ENCODE measurements at regions not wholly inside any gene's neighbourhood (a gene's known extent, or its start where the extent isn't known, plus 50 kb on each side); places are given as distances from the start of the nearest gene placed in this dataset.
"Not testable (repeated sequence)": the region's sequence is repeated elsewhere in the genome, so short reads cannot be mapped to it uniquely, and the experiment has no call there.

GRCh38 chr1:143805374-143805773, 166.4 kb downstream of the FAM72C start:
- not testable (repeated sequence) for H3K27me3 ChIP-seq (ENCODE audit: insufficient read depth, poor library complexity, severe bottlenecking); H3K4me1 ChIP-seq (ENCODE audit: insufficient read depth, poor library complexity, severe bottlenecking); H3K36me3 ChIP-seq (ENCODE audit: low read depth); DNase-seq (ENCODE audit: low spot score); H3K4me3 ChIP-seq (ENCODE audit: severe bottlenecking); H3K9me3 ChIP-seq (ENCODE audit: severe bottlenecking); H3K27ac ChIP-seq (ENCODE audit: poor library complexity, severe bottlenecking)
- peak; percentile 32 for ATAC-seq (ENCODE audit: low read depth)

DNA sequence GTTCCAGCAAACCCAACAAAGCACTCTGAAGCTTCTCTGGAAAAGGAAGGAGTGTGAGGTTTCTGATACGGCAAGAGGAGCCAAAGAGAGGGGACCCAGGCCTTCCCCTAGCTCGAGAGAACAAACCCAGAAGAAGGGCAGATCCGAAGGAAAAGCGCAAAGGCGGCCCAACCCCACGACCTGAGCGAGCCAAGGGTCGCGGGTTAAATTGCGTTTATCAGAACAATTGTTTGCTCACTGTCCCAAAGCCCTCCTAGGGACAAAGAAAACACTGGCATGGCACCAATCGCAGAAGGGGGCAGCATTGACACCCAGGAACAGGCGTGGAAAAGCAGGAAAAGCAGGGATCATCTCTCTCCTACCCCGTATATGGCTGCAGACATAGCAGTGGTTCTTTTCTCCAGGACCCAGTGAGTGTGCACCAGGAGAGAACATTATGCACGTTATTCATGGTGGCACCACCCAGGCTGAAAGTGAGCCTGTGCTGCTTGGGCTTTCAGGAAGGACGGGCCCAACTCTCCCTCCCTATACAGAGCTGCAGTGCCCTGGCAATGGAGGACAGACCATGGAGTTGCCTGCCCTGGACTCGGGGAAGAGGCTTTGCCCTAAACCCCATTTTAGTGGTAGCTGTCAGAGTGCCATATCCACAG, 167.0 kb downstream of the FAM72C start:
- not testable (repeated sequence) for H3K36me3 ChIP-seq (ENCODE audit: low read depth); H3K4me1 ChIP-seq (ENCODE audit: insufficient read depth, poor library complexity, severe bottlenecking); DNase-seq (ENCODE audit: low spot score); H3K27ac ChIP-seq (ENCODE audit: poor library complexity, severe bottlenecking); H3K9me3 ChIP-seq (ENCODE audit: severe bottlenecking); H3K4me3 ChIP-seq (ENCODE audit: severe bottlenecking); H3K27me3 ChIP-seq (ENCODE audit: insufficient read depth, poor library complexity, severe bottlenecking)
- peak; percentile 68 for ATAC-seq (ENCODE audit: low read depth)

DNA sequence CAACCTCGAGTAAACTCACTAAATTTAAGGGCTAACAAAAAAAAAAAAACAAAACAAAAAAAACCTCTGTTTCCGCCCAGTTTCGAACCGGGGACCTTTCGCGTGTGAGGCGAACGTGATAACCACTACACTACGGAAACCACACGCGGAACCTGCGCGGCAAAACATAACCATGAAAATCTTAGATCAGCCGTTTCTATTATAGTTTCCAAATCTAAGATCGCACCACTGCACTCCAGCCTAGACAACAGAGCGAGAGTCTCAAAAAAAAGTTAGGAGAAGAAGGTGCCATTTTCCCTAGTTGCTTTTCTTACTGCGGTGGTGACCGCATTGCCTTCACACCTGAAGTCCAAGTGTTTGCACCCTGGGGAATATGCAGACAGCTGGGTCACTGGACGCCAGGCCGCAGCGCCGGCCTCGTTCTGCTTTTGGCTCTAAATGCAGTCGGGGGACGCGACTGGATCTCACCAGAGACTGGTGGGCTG, 167.8 kb downstream of the FAM72C start:
- not testable (repeated sequence) for H3K36me3 ChIP-seq (ENCODE audit: low read depth); H3K9me3 ChIP-seq (ENCODE audit: severe bottlenecking); H3K4me1 ChIP-seq (ENCODE audit: insufficient read depth, poor library complexity, severe bottlenecking); H3K27ac ChIP-seq (ENCODE audit: poor library complexity, severe bottlenecking); DNase-seq (ENCODE audit: low spot score); H3K27me3 ChIP-seq (ENCODE audit: insufficient read depth, poor library complexity, severe bottlenecking)
- ATAC-seq (ENCODE audit: low read depth), result peak; percentile 33
- peak overlapping the region; percentile 33 for H3K4me3 ChIP-seq (ENCODE audit: severe bottlenecking)

DNA sequence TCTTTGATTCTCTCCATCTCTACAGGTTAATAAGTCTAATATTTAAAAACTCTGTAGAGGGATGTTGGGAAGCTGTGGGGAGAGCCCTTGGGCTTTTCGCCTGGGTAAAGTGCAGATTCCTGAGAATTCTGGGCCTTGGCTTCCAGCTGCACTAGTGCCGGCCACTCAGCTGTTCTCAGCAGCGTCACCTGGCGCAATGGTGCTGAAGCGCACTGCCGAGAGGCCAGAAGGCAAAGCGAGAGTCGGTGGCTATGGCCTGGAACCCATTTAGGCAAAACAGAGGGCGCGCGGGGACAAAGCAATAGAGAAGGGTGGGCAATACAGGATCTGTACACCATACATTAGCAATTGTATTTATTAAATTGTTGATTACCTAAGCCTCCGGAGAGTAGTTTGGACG, 168.7 kb downstream of the FAM72C start:
- H3K27me3 ChIP-seq (ENCODE audit: insufficient read depth, poor library complexity, severe bottlenecking); DNase-seq (ENCODE audit: low spot score); H3K27ac ChIP-seq (ENCODE audit: poor library complexity, severe bottlenecking); H3K4me3 ChIP-seq (ENCODE audit: severe bottlenecking); H3K9me3 ChIP-seq (ENCODE audit: severe bottlenecking); H3K4me1 ChIP-seq (ENCODE audit: insufficient read depth, poor library complexity, severe bottlenecking); H3K36me3 ChIP-seq (ENCODE audit: low read depth): not testable (repeated sequence)
- ATAC-seq (ENCODE audit: low read depth), result peak; percentile 32; the same call in 1 of the 3 replicates

GRCh38 chr1:143799568-143800187, 172.1 kb downstream of the FAM72C start:
- ATAC-seq (ENCODE audit: low read depth), result peak; percentile 82
- H3K9me3 ChIP-seq (ENCODE audit: severe bottlenecking); H3K27ac ChIP-seq (ENCODE audit: poor library complexity, severe bottlenecking); H3K4me3 ChIP-seq (ENCODE audit: severe bottlenecking); H3K27me3 ChIP-seq (ENCODE audit: insufficient read depth, poor library complexity, severe bottlenecking); H3K4me1 ChIP-seq (ENCODE audit: insufficient read depth, poor library complexity, severe bottlenecking); H3K36me3 ChIP-seq (ENCODE audit: low read depth); DNase-seq (ENCODE audit: low spot score): not testable (repeated sequence)

DNA sequence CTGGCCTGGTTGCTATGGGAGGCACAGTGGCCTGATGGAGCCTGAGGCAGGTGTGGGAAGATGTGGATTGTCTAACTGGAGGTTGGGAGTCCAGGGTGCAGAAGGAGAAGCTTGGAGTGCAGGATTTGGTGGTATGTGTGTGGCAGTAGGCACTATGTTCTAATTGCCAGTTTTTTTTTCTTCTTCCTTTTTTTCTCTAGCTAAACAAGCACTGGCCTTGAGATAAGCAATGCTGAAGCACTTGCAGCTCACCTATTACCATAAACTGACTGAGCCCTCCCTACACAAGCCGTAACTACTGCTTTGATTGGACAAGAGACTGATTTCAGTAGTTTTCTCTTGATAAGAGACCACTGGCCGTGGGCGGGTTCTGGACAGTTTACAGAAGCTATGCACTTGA, 175.4 kb downstream of the FAM72C start:
- H3K27ac ChIP-seq (ENCODE audit: poor library complexity, severe bottlenecking); H3K4me1 ChIP-seq (ENCODE audit: insufficient read depth, poor library complexity, severe bottlenecking): not testable (repeated sequence)

DNA sequence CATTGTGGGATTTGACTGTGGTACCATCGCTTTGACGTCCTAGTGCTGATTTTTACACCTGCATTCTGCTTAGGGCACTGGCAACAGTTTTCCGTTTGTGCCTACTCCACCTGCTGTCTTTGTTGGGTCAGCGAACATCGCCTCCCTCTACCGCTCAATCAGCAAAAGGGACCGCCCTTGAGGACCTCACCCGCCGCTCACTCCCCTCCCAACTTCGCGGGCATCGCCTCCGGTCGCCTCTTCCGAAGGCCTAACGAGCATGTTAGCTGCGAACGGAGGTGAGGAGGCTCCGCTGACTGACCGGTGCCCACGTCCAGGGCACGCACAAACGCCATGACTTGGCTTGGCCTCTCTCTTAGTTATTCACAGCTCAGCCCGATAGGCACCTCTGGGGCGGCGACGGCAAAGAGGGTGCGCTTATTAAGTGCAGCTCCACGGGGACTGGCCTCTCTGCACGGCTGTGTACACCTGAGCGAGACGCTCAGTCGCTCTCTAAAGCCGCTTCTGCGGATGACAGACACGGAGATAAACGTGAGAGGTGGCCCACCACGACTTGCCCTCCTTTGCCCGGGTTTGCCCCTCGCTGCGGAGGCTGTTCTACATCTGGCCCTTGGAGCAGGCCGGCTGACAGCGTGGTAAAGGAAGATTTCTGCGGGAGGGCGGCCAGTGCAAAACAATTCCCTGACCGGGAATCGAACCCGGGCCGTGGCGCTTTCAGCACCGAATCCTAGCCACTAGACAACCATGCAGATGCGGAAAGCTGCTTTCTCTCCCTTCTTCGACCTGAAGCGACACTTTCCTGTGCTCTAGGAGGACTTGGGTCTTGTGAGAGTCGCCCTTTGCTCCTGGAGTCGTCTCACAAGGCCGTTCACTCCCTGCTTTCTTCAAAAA, 179.5 kb downstream of the FAM72C start:
- H3K9me3 ChIP-seq (ENCODE audit: severe bottlenecking); ATAC-seq (ENCODE audit: low read depth); H3K27me3 ChIP-seq (ENCODE audit: insufficient read depth, poor library complexity, severe bottlenecking); H3K36me3 ChIP-seq (ENCODE audit: low read depth); H3K4me3 ChIP-seq (ENCODE audit: severe bottlenecking); DNase-seq (ENCODE audit: low spot score); H3K27ac ChIP-seq (ENCODE audit: poor library complexity, severe bottlenecking); H3K4me1 ChIP-seq (ENCODE audit: insufficient read depth, poor library complexity, severe bottlenecking): not testable (repeated sequence)

More for the DNA sequence above, 175.4 kb downstream of the FAM72C start:
- ATAC-seq (ENCODE audit: low read depth); H3K36me3 ChIP-seq (ENCODE audit: low read depth); H3K4me3 ChIP-seq (ENCODE audit: severe bottlenecking); H3K27me3 ChIP-seq (ENCODE audit: insufficient read depth, poor library complexity, severe bottlenecking); DNase-seq (ENCODE audit: low spot score); H3K9me3 ChIP-seq (ENCODE audit: severe bottlenecking): not testable (repeated sequence)

DNA sequence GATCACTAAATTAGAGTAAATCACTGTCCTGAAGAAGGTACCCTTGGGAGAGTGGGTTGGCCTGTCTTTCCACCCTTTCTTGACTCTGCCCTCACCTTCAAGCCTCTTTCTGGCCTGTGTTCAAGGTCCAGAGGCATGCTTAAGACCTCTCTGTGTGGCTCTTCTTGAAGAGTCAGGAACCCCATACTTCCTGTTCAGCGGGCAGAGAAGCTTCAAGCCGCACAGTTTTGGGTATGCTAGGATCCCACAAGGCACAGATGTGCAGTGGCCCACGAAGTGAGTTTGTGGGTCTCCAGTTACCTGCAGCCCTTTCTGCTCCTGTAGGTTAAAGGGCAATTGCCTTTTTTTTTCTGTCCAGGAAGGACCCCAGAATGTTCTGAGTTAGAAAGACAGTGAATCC, 185.4 kb downstream of the FAM72C start:
- H3K4me1 ChIP-seq (ENCODE audit: insufficient read depth, poor library complexity, severe bottlenecking); ATAC-seq (ENCODE audit: low read depth); H3K4me3 ChIP-seq (ENCODE audit: severe bottlenecking); H3K27me3 ChIP-seq (ENCODE audit: insufficient read depth, poor library complexity, severe bottlenecking); DNase-seq (ENCODE audit: low spot score); H3K27ac ChIP-seq (ENCODE audit: poor library complexity, severe bottlenecking); H3K9me3 ChIP-seq (ENCODE audit: severe bottlenecking); H3K36me3 ChIP-seq (ENCODE audit: low read depth): not testable (repeated sequence)

DNA sequence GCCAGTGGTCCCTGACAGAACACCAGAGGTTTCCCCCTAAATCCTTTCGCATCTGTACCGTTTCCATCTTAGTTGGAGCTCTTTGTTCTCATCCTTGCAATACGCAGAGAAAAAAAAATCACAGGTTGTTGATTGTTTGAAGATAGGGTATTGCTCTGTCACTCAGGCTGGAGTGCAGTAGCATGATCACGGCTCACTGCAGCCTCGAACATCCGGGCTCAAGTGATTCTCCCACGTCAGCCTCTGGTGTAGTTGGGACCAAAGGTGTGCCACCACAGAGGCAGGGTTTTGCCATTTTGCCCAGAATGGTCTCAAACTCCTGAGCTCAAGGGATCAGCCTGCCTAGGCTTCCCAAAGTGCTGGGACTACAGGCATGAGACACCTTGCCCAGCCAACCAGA, 185.9 kb downstream of the FAM72C start:
- not testable (repeated sequence) for DNase-seq (ENCODE audit: low spot score); H3K9me3 ChIP-seq (ENCODE audit: severe bottlenecking); H3K4me3 ChIP-seq (ENCODE audit: severe bottlenecking); H3K36me3 ChIP-seq (ENCODE audit: low read depth); H3K4me1 ChIP-seq (ENCODE audit: insufficient read depth, poor library complexity, severe bottlenecking); H3K27me3 ChIP-seq (ENCODE audit: insufficient read depth, poor library complexity, severe bottlenecking); H3K27ac ChIP-seq (ENCODE audit: poor library complexity, severe bottlenecking); ATAC-seq (ENCODE audit: low read depth)

GRCh38 chr1:143784239-143784882, 187.4 kb downstream of the FAM72C start:
- H3K27ac ChIP-seq (ENCODE audit: poor library complexity, severe bottlenecking); H3K27me3 ChIP-seq (ENCODE audit: insufficient read depth, poor library complexity, severe bottlenecking); H3K4me1 ChIP-seq (ENCODE audit: insufficient read depth, poor library complexity, severe bottlenecking); H3K36me3 ChIP-seq (ENCODE audit: low read depth); ATAC-seq (ENCODE audit: low read depth); H3K9me3 ChIP-seq (ENCODE audit: severe bottlenecking); DNase-seq (ENCODE audit: low spot score); H3K4me3 ChIP-seq (ENCODE audit: severe bottlenecking): not testable (repeated sequence)

DNA sequence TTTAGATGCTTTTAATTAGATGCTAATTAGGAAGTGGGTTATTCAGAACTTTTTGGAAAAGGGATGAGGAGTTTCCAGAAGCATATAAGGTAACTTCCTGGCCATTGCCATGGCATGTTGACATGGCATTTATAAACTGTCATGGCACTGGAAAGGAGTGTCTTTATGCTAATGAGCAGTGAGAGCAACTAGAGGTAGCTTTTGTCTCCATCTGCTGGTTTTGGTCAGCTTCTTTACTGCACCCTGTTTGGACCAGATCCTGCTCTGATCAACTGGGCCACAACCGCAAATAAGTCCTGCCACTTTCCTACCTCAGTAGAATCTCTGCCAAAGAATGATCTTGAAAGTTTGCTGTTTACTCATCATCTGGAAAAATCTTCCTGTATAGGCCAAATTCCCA, 193.6 kb downstream of the FAM72C start:
- not testable (repeated sequence) for H3K27ac ChIP-seq (ENCODE audit: poor library complexity, severe bottlenecking); H3K4me3 ChIP-seq (ENCODE audit: severe bottlenecking); H3K36me3 ChIP-seq (ENCODE audit: low read depth); H3K27me3 ChIP-seq (ENCODE audit: insufficient read depth, poor library complexity, severe bottlenecking); H3K4me1 ChIP-seq (ENCODE audit: insufficient read depth, poor library complexity, severe bottlenecking); DNase-seq (ENCODE audit: low spot score); H3K9me3 ChIP-seq (ENCODE audit: severe bottlenecking)
- peak; percentile 84 for ATAC-seq (ENCODE audit: low read depth)

All from RWPE2 (cell line).